GM19238 (cell line): ENCODE measurements at regions not wholly inside any gene's neighbourhood (a gene's known extent, or its start where the extent isn't known, plus 50 kb on each side); places are given as distances from the start of the nearest gene placed in this dataset.
"Not testable (repeated sequence)": the region's sequence is repeated elsewhere in the genome, so short reads cannot be mapped to it uniquely, and the experiment has no call there.

Experiments
- DNase-seq: peaks from one replicate; pipeline ENCODE4 v3.0.0; 2011; ENCODE audit warnings: low spot score; ENCODE audit not compliant: insufficient read length

DNA sequence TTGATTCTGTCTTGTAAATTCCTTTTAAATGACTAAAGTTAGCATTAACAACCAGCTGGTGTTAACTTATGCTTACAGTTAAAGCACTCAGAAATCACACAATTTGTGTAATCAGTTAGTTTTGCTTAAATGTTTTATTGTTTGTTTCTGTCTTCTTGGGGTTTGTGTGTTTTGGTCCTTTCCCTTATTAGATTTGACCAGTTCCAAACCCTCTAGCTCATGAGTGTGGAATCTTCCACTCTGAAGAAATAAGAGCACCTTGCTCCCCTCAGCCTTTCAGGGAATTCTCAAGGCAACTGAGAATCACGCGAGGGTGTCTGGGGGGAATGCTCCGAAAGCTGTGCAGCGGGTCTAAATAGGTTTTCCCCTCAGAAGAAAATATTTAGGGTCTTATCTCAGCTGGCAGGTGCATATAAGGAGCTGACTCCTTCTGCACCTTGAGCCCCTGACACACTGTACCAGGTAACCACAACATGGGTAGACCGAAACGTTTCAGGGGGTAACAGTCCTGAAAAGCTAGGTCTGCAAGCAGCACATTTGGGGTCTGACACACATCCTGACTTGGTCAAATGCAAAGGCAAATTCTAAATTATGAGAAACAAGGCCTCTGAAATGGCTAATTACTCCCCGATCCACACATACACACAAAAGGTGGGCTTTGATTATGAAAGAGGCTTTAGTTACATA lies 188.1 kb upstream of the ETV3 start:
- no peak for DNase-seq

DNA sequence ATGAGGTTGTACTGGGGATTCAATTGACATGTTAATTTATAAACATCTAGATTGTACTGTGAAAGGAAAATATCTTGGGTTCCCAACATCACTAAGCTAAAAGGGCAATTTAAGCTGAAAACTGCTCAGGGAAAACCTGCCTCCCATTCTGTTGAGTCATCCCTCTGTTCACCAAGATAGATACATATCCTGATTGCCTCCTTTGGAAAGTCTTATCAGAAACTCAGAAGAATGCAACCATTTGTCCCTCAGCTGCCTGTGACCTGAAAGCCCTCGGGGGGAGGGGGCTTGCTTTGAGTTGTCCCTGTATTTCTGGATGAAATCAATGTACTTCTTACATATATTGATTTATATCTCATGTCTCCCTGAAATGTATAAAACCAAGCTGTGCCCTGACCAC lies 187.0 kb upstream of the ETV3 start:
- no peak for DNase-seq

DNA sequence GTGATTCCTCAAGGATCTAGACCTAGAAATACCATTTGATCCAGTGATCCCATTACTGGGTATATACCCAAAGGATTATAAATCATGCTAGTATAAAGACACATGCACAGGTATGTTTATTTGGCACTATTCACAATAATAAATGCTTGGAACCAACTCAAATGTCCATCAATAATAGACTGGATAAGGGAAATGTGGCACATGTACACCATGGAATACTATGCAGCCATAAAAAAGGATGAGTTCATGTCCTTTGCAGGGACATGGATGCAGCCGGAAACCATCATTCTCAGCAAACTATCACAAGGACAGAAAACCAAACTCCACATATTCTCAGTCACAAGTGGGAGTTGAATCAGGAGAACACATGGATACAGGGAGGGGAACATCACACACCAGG lies 183.8 kb upstream of the ETV3 start:
- not testable (repeated sequence) for DNase-seq

DNA sequence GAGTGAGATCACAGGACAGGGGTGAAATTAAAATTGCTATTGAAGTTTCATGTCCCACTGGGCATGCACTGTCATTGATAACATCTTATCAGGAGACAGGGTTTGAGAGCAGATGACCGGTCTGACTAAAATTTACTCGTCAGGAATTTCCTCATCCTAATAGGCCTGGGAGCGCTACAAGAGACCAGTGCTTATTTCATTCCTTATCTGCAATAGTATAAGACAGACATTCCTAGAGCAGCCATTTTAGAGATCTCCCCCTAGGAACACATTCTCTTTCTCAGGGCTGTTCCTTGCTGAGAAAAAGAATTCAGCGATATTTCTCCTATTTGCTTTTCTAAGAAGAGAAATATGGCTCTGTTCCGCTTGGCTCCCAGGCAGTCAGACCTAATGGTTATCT lies 181.4 kb upstream of the ETV3 start:
- DNase-seq, result no peak

DNA sequence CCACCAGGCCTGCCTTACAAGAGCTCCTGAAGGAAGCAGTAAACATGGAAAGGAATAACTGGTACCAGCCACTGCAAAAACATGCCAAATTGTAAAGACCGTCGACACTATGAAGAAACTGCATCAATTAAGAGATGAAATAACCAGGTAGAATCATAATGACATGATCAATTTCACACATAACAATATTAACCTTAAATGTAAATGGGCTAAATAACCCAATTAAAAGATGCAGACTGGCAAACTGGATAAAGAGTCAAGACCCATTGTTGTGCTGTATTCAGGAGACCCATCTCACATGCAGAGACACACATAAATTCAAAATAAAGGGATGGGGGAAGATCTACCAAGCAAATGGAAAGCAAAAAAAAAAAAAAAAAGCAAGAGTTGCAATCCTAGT lies 179.0 kb upstream of the ETV3 start:
- not testable (repeated sequence) for DNase-seq

DNA sequence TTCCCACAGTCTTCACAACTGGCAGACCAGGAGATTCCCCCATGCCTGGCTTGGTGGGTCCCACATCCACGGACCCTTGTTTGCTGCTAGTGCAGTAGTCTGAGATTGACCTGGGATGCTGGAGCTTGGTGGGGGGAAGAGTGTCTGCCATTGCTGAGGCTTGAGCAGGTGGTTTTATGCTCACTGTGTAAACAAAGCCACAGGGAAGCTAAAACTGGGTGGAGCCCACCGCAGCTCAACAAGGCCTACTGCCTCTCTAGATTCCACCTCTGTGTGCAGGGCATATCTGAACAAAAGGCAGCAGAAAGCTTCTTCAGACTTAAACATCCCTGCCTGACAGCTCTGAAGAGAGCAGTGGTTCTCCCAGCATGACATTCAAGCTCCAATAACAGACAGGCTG lies 177.3 kb upstream of the ETV3 start:
- DNase-seq, result no peak

DNA sequence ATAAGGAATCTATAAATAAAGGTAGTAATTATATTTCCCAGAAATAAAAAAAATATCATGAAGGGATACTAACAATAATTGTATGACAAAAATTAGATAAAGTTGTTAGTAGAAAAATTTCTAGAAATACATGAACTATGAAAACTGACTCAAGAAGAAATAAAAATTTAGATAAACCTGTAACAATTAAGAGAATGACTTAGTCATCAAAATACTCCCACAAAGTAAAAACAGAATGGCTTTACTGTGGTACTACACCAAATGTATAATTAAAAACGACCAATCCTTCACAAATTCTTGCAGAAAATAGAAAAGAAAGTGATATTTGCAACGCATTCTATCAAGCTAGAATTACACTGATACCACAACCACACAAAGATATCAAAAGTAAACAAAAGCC lies 176.2 kb upstream of the ETV3 start:
- no peak for DNase-seq

DNA sequence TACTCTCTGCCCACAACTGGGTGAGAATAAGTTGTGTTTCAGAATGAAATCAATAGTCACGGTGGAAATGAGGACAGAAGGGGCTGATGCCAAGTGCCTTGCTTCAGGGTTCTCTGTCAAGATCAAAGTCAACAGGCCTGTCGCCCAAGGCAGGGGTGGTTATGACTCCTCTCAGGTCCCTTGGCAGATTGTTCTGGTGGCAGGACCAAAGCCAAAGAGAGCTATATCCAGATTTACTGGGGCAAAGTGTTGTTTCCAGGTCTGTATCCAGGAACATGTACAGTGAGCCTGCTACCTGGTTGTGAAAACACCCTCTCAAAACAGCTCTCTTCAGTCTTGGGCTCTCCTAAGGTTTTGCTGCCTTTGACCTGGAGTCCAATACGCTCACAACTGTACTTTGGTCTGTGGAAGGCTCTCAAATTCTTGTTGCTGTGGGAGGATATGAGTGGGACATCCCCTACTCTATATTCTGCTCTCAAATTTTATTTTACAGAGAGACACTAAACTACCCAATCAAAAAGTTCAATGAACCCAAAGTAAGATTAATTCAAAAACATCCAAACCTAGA lies 175.1 kb upstream of the ETV3 start:
- DNase-seq, result no peak

DNA sequence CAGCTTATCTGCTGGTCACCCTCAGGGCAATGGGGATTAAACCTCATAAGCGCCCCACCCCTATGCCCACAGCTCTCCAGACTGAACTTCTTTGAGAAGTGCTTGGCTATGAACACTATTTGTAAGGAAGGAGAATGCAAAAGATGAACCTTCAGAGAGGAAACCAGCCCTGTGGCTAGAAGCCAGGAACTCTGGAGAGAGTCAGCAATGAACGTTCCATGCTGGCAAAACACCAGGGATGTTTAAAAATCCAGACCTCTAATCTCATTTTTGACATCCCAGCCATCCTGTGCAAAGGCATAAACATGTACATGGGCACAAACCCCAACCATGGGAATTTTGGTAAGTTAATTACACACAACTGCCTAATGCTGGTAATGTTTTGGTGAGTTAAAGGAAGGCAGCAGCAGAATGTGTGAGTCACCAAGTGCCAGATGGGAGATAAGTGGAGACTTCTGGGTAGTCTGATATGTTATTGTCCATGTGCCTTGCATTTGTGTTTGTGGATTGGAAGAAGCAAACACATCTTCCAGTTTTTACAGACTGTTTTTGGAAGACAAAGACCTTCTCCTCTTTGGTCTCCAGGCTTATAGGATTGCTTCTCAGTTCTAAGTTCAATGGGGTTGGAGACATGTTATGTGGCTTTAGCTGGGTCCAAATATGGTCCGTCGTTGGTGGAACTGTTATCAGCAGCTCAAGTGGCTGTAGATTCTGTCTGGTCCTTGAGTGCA lies 174.1 kb upstream of the ETV3 start:
- DNase-seq, result no peak

DNA sequence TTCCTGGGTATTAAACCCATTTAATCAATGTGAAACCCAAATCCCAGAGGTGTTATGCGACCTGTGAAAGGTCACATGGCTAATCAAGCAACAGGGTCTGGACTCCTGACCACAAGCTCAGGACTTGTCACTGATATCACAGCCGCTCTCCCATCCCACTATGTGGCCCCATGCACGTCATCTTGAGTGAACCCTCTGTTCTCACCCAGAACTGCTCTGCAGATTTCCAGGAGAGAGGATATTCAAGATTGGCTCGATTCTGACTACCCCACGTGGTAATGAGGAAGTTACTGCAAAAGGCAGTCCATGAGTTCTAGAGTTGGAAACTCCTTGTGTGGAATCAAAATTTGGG lies 173.5 kb upstream of the ETV3 start:
- no peak for DNase-seq

DNA sequence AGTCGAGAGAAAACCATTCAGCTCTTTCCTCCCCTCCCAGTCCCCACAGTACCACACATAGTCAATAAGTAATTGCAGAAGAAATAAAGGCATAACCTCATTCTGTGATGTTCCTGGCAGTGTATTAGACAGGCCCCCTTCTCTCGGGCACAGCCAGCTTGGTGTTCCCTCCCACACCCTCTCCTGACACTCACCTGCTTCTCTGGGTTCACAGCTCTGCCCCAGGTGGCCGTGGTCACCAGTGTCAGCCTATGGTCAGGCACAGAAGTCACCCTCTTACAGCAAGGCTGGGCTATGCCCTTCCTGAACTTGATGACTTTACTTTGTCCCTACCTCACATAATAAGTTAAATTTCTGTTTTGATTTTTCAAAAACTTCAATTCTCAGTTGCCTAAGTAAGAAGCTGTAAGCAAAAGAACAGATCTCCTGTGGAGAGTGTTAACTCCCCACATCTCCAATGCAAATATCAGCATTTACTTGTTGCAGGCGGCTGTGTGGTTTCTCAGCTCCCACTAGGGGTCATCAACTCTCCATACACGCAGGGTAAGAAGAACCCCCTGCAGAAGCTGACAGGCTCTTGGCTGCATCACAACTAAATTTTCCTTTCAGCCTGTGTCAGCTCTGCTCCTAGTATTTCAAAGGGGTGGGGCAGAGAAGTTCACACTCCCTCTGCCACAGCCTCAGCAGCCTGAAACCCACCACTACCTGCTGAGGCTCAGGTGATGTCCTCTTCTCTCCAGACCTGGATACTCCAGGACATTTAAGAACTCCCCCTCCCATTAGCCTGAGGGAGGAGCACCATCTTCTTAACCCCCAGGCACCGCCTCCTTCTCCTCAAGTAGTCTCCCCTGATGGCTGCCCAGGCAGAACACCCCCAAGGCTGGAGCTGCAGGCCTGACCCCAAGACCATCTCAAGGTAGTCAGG lies 172.9 kb upstream of the ETV3 start:
- DNase-seq, result not testable (repeated sequence)

DNA sequence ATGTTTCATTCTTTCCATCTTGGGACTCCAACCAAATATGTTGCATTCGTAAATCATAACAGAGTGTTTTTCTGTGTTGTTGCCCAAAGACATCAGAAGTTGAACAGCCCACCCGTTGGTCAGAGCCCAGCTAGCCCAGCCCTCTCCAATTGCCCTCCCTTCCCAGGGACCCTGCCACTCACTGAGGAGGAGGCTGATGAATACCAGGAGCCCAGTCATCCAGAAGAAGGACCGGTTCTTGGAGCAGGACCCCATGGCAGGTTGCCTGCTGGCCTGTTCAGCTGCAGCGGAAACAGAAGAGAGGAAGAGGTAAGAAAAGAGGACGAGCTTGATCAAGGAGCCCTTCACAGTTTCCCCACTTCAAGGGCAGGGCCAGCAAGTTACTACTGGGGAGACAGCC lies 172.2 kb upstream of the ETV3 start:
- no peak for DNase-seq

DNA sequence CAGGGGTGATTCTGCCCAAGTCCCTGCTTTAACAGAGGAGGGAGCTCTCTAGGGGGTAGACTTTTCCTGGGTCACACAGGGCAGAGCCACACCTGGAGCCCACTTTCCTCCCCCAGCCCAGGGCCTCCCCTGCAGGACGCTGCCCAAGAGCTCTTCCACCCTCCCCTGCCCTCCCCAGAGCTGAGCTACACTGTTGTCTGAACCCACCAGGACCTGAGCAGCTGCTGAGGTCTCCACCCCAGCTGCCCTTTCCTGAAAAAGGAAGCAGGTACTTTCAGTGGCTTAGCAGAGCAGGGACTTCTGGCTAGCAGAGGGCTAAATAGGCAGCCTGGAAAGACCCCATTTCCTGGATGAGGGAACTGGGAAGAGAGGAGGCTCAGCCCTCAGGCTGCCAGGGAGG lies 169.3 kb upstream of the ETV3 start:
- no peak for DNase-seq

DNA sequence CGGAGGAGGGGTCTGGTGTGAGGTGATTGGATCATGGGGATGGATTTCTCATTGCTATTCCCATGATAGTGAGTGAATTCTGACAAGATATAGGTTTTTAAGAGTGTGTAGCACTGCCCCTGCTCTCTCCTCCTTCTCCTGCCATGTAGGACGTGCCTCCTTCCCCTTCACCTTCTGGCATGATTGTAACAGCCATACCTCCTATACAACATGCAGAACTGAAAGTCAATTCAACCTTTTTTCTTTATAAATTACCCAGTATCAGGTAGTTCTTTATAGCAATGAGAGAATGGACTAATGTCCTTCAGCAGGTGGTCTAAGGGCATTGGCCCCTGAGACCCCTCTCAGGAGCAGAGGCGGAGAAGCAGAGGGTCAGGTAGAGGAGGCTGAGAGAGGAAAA lies 168.7 kb upstream of the ETV3 start:
- DNase-seq, result no peak

DNA sequence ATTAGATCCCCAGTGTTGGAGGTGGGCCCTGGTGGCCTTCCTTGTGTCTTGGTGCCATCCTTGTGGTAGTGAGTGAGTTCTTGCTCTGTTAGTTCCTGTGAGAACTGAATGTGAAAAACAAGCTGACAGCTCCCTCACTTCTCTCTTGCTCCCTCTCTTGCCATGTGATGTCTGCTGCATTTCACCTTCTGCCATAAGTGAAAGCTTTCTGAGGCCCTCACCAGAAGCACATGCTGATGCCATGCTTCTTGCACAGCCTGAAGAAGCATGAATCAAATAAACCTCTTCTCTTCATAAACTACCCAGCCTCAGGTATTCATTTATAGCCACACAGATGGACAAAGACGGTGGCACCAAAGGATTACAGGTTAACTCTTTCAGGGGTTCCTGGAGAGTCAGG lies 166.1 kb upstream of the ETV3 start:
- no peak for DNase-seq

DNA sequence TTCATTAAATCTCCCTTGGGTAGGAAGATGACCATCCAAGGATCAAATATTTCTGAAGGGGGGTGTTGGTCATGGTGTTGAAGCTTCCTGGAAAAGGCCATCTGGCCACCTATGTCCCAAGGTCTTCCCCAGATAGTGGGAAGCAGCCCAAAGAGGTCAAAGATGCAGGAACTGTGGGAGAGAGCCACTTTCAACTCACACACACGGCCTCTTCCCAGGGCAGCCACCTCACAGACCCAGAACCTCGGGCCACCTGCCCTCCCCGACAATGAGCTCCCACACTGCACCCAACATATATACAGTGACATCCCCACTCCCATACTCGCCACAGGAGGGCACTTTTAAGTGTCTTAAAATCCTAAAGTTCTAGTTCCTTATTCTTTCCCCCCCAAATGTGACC lies 164.5 kb upstream of the ETV3 start:
- no peak for DNase-seq

DNA sequence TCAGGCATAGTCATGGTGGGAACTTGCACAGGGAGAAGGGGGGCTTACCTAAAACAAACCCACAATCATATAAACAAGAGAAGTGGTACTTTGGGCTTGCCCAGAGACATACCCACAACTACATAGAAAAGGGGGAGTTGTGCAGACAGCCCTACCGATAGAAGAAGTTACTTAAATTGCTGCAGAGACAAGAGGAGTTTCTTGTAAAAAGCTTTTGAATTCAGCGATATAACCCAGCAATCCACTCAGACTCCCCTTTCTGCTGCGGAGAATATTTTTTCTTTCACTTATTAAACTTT lies 164.0 kb upstream of the ETV3 start:
- DNase-seq, result no peak

DNA sequence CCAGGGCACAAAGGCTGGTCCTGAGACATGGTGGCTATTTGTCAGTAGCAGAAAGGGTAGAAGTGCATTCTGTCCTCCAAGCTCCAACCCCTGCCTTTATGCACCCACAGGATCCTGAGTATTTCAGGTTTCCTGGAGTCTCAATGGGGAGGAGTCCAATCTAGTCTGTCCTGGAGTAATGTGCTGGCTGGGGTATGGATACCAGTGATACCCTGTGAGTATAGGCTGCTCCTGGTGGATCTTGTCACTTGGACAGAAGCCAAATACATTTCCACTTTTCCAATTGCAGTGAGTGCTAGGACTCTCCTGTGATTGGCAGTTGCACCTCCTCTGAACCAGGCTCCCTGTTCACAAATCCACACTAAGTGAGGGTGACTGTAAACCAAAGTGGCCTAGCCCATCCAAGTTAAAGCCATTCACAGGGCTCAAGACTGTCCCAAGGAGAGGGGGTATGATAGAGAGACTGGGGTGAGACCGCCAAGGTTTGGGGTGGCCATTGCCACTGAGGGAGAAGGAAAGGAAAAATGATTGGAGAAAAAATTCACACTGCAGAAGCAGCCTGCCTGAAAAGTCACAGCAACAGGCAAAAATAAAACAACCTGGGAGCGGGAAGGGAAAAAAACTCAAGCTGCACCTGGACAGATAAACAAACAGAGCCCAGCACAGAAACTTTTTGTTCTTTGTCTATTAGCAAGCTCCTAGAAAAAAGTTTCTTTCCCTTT lies 163.4 kb upstream of the ETV3 start:
- no peak for DNase-seq

DNA sequence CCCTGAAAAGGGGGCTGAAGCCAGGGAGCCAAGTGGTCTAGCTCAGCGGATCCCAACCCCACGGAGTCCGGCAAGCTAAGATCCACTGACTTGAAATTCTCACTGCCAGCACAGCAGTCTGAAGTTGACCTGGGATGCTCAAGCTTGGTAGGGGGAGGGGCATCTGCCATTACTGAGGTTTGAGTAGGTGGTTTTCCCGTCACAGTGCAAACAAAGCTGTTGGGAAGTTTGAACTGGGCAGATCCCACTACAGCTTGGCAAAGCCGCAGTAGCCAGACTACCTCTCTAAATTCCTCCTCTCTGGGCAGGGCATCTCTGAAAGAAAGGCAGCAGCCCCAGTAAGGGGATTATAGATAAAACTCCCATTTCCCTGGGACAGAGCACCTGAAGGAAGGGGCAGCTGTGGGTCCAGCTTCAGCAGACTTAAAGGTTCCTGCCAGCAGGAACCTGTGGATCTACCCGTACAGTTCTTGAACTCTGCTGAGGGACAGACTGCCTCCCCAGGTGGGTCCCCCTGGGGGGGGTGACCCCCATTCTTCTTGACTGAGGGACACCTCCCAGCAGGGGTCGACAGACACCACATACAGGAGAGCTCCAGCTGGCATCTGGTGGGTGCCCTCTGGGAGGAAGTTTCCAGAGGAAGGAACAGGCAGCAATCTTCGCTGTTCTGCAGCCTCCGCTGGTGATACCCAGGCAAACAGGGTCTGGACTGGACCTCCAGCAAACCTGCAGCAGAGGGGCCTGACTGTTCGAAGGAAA lies 156.4 kb upstream of the ETV3 start:
- DNase-seq, result not testable (repeated sequence)

DNA sequence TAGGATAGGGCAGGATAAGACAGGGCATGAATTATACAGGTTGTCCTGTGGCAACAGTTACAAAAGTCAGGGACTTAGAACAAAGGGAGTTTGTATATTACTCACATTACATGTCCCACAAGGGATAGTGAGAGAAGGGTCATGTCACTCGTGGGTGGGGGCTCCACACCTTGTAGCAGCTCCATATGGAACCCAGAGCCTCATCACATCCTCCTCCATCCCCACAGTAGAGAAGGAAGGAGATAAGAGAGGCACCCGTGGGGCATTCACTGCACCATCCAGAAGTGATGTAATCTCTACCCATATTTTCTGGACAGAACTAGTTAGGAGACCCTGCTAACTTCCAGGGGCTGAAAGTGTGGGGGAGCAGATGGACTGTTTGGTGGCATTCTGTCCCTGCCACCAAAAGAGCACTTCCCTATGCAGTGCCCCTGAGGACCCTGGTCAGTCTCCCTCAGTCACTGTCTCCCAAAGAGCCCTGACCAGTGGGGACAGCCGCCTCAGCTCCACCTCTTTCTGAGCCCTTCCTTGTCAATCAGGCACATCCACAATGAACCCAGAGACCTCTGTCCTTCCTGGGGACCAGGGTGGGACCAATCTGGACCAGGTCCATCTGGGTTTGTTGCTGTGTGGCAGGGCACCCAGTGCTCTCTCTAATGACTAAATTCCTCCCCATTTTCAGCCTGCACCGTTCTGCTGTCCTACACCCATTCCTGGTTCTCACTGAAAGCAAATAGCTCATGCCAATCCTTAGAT lies 154.8 kb upstream of the ETV3 start:
- DNase-seq, result no peak
